Peyer's patch (tissue), 4 donors: ENCODE measurements at regions not wholly inside any gene's neighbourhood (a gene's known extent, or its start where the extent isn't known, plus 50 kb on each side); places are given as distances from the start of the nearest gene placed in this dataset.

Source experiments
- DNase-seq, 3 donors: peaks; one replicate each; pipeline ENCODE4 v3.0.0-alpha.2; 2017 to 2019
- H3K27ac ChIP-seq, 4 donors: fragments of 200-600 bp; sonication (generic); one replicate each; pipeline ENCODE4 v1.5.1; 2016 to 2019
- H3K27me3 ChIP-seq, 2 donors: fragments of 200-600 bp; sonication (generic); one replicate each; pipeline ENCODE4 v1.5.1; 2019
- H3K36me3 ChIP-seq, 3 donors: fragments of 200-600 bp; sonication (generic); one replicate each; pipeline ENCODE4 v1.5.1; 2016 to 2019
- H3K4me1 ChIP-seq, 4 donors: fragments of 200-600 bp; sonication (generic); one replicate each; pipeline ENCODE4 v1.5.1; 2016 to 2019
- H3K4me3 ChIP-seq, 4 donors: fragments of 200-600 bp; sonication (generic); 1 replicate in 3 of 4; 2 replicates in 1 of 4; pipeline ENCODE4 v1.5.1; 2016 to 2019; ENCODE audit warnings: mild to moderate bottlenecking in 1 of 4
- H3K9me3 ChIP-seq, 4 donors: fragments of 200-600 bp; sonication (generic); one replicate each; pipeline ENCODE4 v1.5.1; 2016 to 2019; ENCODE audit warnings: mild to moderate bottlenecking in 1 of 4
- POLR2A ChIP-seq, 2 donors: fragments of 450-650 bp; IDR thresholded peaks; one replicate each; pipeline ENCODE4 v1.5.1; 2017; ENCODE audit warnings: antibody characterized with exemption in 2 of 2, mild to moderate bottlenecking in 2 of 2, moderate library complexity in 2 of 2
- TF ChIP-seq, protein P1 (sequence below), 6 experiments: fragments of 450-650 bp in 4 of 6; fragments of 200-600 bp in 2 of 6; sonication (generic) in 1 of 6; IDR thresholded peaks; one replicate each; pipeline ENCODE4 v1.5.1; 2017 to 2019; ENCODE audit warnings: antibody characterized with exemption in 6 of 6, mild to moderate bottlenecking in 3 of 6, moderate library complexity in 1 of 6

DNA sequence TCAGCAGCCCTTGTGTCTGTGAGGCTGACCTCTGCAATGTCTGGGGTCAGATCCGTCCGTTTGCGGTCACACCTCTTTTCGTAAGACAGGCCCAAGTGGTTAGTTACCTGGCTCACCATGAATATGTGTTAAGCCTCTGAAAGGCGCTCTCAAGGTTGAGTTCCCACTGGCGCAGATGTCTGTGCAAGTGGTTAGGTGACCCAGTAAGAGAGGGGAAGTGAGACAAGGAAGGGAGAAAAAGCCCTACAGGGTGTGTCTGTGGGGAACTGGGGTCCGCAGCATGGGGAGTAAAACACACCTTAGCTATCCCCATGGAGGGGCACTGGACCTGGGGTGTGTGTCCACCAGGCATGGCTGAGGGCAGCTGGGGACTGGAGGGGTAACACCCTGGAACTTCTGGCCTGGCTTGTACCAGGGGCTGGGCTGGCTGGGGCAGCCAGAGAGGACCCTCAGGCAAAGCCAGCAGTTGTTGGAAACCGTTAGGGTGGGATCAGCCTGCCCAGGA is 391.6 kb upstream of the PROK2 start:
- peak overlapping the region in 1 of 4 donors; percentile 27 for H3K4me3 ChIP-seq
- H3K36me3 ChIP-seq: no peaks in the 10 kb centered on the region
- peak in 2 of 3 donors; percentile 52 to 66 for DNase-seq
- peak overlapping the region in 3 of 4 donors; percentile 25 to 30 (median 27) for H3K27ac ChIP-seq
- TF ChIP-seq, protein P1, sequence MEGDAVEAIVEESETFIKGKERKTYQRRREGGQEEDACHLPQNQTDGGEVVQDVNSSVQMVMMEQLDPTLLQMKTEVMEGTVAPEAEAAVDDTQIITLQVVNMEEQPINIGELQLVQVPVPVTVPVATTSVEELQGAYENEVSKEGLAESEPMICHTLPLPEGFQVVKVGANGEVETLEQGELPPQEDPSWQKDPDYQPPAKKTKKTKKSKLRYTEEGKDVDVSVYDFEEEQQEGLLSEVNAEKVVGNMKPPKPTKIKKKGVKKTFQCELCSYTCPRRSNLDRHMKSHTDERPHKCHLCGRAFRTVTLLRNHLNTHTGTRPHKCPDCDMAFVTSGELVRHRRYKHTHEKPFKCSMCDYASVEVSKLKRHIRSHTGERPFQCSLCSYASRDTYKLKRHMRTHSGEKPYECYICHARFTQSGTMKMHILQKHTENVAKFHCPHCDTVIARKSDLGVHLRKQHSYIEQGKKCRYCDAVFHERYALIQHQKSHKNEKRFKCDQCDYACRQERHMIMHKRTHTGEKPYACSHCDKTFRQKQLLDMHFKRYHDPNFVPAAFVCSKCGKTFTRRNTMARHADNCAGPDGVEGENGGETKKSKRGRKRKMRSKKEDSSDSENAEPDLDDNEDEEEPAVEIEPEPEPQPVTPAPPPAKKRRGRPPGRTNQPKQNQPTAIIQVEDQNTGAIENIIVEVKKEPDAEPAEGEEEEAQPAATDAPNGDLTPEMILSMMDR (IDR thresholded peaks at IDR 0.05): no peak
- no peak for TF ChIP-seq POLR2A (IDR thresholded peaks at IDR 0.05)
- peaks cover 0 to 19% (median 10%) of the 10 kb centered on the region in 4 donors for H3K4me1 ChIP-seq
- H3K9me3 ChIP-seq: no peaks in the 10 kb centered on the region
- H3K27me3 ChIP-seq: no peaks in the 10 kb centered on the region

DNA sequence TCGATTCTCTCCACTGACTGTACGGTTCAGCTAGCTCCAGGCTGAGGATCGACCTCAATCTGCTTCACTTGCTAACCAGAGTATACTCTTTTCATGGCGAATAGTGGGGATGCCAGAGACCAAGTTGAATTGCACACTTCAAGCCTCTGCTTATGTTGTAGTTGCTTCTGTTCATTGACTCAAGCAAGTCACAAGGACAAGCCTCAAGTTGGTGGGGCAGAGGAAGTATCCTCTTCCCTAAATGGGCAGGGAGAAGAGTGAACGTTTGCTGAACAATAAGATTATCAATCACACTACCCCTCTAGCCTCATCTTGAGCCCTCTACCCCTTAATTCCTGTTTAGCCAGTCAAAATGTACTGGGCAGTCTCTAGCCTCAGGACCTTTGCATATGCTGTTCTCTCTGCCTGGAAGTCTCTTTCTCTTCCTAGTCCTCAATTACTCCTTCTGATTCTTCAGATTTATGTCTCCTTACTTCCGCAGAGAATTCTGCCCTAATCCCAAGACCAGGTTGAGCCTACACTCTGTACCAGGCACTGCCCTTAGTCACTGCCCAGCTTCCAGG is 390.4 kb upstream of the PROK2 start:
- H3K27ac ChIP-seq: no peak overlapping the region
- no peak for DNase-seq
- no peaks in the 10 kb centered on the region for H3K9me3 ChIP-seq
- H3K4me3 ChIP-seq: no peak overlapping the region
- H3K27me3 ChIP-seq: no peaks in the 10 kb centered on the region
- no peak for TF ChIP-seq POLR2A (IDR thresholded peaks at IDR 0.05)
- TF ChIP-seq, protein P1 (IDR thresholded peaks at IDR 0.05): no peak
- H3K4me1 ChIP-seq: peaks cover 0 to 19% (median 10%) of the 10 kb centered on the region in 4 donors
- no peaks in the 10 kb centered on the region for H3K36me3 ChIP-seq

DNA sequence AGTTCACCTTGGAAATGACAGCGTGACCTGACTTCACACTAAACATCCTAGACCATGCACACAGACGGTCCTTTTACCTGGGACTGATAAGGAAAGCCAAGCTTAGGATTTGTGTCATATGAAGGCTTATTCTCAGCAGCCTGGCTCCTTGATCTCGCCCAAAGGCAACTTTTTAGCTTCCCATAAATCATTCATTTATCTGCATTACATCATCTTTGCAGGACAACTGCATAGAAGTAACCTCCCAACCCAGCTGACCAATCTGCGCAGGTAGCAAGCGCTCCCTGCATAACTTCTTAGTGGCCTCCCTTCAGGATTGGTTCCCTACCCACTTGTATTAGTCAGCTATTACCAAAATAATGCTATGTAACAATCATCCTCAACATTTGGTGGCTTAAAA is 389.9 kb upstream of the PROK2 start:
- DNase-seq: no peak
- H3K4me3 ChIP-seq: no peak overlapping the region
- no peaks in the 10 kb centered on the region for H3K27me3 ChIP-seq
- H3K36me3 ChIP-seq: no peaks in the 10 kb centered on the region
- peaks cover 0 to 19% (median 10%) of the 10 kb centered on the region in 4 donors for H3K4me1 ChIP-seq
- TF ChIP-seq POLR2A (IDR thresholded peaks at IDR 0.05): no peak
- TF ChIP-seq, protein P1 (IDR thresholded peaks at IDR 0.05): no peak
- no peak overlapping the region for H3K27ac ChIP-seq
- H3K9me3 ChIP-seq: no peaks in the 10 kb centered on the region

DNA sequence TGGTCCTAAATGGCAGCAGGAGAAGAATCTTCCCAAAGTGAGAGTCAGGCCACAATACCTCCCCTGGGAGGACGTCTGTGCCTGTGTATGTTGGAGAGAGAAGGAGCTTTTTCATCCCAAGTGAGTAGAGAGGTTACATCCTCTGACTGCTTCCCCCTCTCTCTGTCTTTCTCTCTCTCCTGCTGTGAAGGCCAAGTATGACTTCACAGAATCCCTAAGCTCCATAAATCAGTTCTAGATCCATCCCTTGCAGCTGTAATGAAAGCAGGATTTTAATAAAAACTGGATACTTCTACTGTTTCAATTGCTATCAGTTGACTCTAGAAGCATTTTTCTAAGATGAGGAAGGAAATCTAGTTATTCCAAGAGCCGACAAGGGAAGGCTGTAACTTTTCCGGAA is 389.1 kb upstream of the PROK2 start:
- TF ChIP-seq POLR2A (IDR thresholded peaks at IDR 0.05): no peak
- TF ChIP-seq, protein P1 (IDR thresholded peaks at IDR 0.05): no peak
- Histone ChIP-seq H3K27ac (no peak overlapping the region), H3K4me1 (peaks cover 0 to 19% (median 10%) of the 10 kb centered on the region in 4 donors), H3K36me3 (no peaks in the 10 kb centered on the region), H3K4me3 (no peak overlapping the region), H3K27me3 (no peaks in the 10 kb centered on the region), H3K9me3 (no peaks in the 10 kb centered on the region)
- no peak for DNase-seq

DNA sequence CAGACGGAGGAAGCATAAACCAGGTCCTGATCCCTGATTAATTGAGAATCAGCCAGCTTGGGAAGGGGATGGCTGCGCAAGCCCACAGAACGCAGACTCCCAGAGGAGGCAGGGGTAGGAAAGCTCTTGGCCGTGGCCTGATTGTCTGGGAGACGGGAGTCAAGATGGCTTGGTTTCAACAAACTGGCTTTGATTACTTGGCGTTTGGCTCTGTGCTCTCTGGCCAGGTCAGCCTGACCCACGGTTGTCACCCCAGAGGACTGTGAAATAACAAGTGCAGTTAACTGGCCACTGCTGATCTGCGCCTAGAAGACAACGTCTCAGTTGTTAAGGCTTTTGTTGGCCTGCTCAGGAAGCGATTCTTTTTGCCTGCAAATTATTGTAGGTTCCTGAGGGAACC is 387.0 kb upstream of the PROK2 start:
- DNase-seq: no peak
- no peak overlapping the region for H3K4me3 ChIP-seq
- no peaks in the 10 kb centered on the region for H3K27me3 ChIP-seq
- no peaks in the 10 kb centered on the region for H3K36me3 ChIP-seq
- H3K4me1 ChIP-seq: peaks cover 0 to 13% (median 3%) of the 10 kb centered on the region in 4 donors
- H3K9me3 ChIP-seq: no peaks in the 10 kb centered on the region
- H3K27ac ChIP-seq: peak overlapping the region in 3 of 4 donors; percentile 52 to 70 (median 55)
- TF ChIP-seq, protein P1 (IDR thresholded peaks at IDR 0.05): no peak
- TF ChIP-seq POLR2A (IDR thresholded peaks at IDR 0.05): no peak
